ENCODE measurements at regions not wholly inside any gene's neighbourhood (a gene's known extent, or its start where the extent isn't known, plus 50 kb on each side); places are given as distances from the start of the nearest gene placed in this dataset.

- no peak overlapping the region for H3K27ac ChIP-seq (ENCODE audit: low read depth, low read length)
- no peak overlapping the region for H3K4me3 Mint-ChIP-seq (ENCODE audit: unreplicated experiment)
These were observed 380.7 kb downstream of the IRX2 start for GRCh38 chr5:2370626-2371418.

GRCh38 chr5:2369178-2369577, 382.3 kb downstream of the IRX2 start:
- FAIRE-seq (no peak), DNase-seq (ENCODE audit: low read depth) (no peak)
- Histone ChIP-seq H2AFZ (ENCODE audit: low read depth, low read length) (no peak overlapping the region), H4K20me1 (ENCODE audit: insufficient read depth, low read length) (no peaks in the 10 kb centered on the region), H3K9me3 (ENCODE audit: insufficient read depth, low read depth, low read length) (peaks cover 33% of the 10 kb centered on the region), H3K79me2 (ENCODE audit: insufficient read depth, low read length) (no peaks in the 10 kb centered on the region), H3K9ac (ENCODE audit: low read length) (no peak overlapping the region), H3K27ac (ENCODE audit: low read depth, low read length) (no peak overlapping the region), H3K36me3 (ENCODE audit: insufficient read depth, low read length) (no peaks in the 10 kb centered on the region), H3K27me3 (ENCODE audit: insufficient read depth, low read length) (no peaks in the 10 kb centered on the region), H3K4me3 (ENCODE audit: insufficient read depth, low read depth, low read length) (no peak overlapping the region), H3K4me2 (ENCODE audit: low read length) (no peak overlapping the region), H3K4me1 (ENCODE audit: insufficient read depth, low read length) (no peaks in the 10 kb centered on the region)
- TF ChIP-seq CTCF (IDR thresholded peaks at IDR 0.05; ENCODE audit: insufficient read depth, low read depth, low read length) (no peak), EZH2 (IDR thresholded peaks at IDR 0.05; ENCODE audit: insufficient read depth, low read length) (no peak)
- Mint-ChIP-seq H3K27ac (ENCODE audit: unreplicated experiment) (no peak overlapping the region), H3K9me3 (ENCODE audit: unreplicated experiment) (peaks cover 6% of the 10 kb centered on the region), H3K4me3 (ENCODE audit: unreplicated experiment) (no peak overlapping the region), H3K27me3 (ENCODE audit: low read depth, unreplicated experiment) (peaks cover 14% of the 10 kb centered on the region), H3K4me1 (ENCODE audit: low read depth, unreplicated experiment) (no peaks in the 10 kb centered on the region), H3K36me3 (ENCODE audit: low read depth, unreplicated experiment) (no peaks in the 10 kb centered on the region)

More at GRCh38 chr5:2370626-2371418, 380.7 kb downstream of the IRX2 start:
- Histone ChIP-seq H3K4me2 (ENCODE audit: low read length) (no peak overlapping the region), H2AFZ (ENCODE audit: low read depth, low read length) (no peak overlapping the region), H3K9ac (ENCODE audit: low read length) (no peak overlapping the region), H4K20me1 (ENCODE audit: insufficient read depth, low read length) (no peaks in the 10 kb centered on the region), H3K36me3 (ENCODE audit: insufficient read depth, low read length) (no peaks in the 10 kb centered on the region), H3K4me1 (ENCODE audit: insufficient read depth, low read length) (no peaks in the 10 kb centered on the region), H3K9me3 (ENCODE audit: insufficient read depth, low read depth, low read length) (peaks cover 21% of the 10 kb centered on the region), H3K4me3 (ENCODE audit: insufficient read depth, low read depth, low read length) (no peak overlapping the region), H3K27me3 (ENCODE audit: insufficient read depth, low read length) (no peaks in the 10 kb centered on the region), H3K79me2 (ENCODE audit: insufficient read depth, low read length) (no peaks in the 10 kb centered on the region)
- Mint-ChIP-seq H3K9me3 (ENCODE audit: unreplicated experiment) (peaks cover 4% of the 10 kb centered on the region), H3K27ac (ENCODE audit: unreplicated experiment) (no peak overlapping the region), H3K4me1 (ENCODE audit: low read depth, unreplicated experiment) (no peaks in the 10 kb centered on the region), H3K36me3 (ENCODE audit: low read depth, unreplicated experiment) (no peaks in the 10 kb centered on the region), H3K27me3 (ENCODE audit: low read depth, unreplicated experiment) (peaks cover 15% of the 10 kb centered on the region)
- DNase-seq (ENCODE audit: low read depth): no peak
- no peak for FAIRE-seq
- TF ChIP-seq CTCF (IDR thresholded peaks at IDR 0.05; ENCODE audit: insufficient read depth, low read depth, low read length): no peak
- TF ChIP-seq EZH2 (IDR thresholded peaks at IDR 0.05; ENCODE audit: insufficient read depth, low read length): no peak

GRCh38 chr5:2366816-2367215, 384.7 kb downstream of the IRX2 start:
- no peak overlapping the region for H3K27ac ChIP-seq (ENCODE audit: low read depth, low read length)
- H3K79me2 ChIP-seq (ENCODE audit: insufficient read depth, low read length): no peaks in the 10 kb centered on the region
- no peaks in the 10 kb centered on the region for H3K4me1 Mint-ChIP-seq (ENCODE audit: low read depth, unreplicated experiment)
- H3K4me2 ChIP-seq (ENCODE audit: low read length): no peak overlapping the region
- no peak overlapping the region for H3K4me3 Mint-ChIP-seq (ENCODE audit: unreplicated experiment)
- no peak overlapping the region for H3K9ac ChIP-seq (ENCODE audit: low read length)
- H3K27me3 Mint-ChIP-seq (ENCODE audit: low read depth, unreplicated experiment): peaks cover 12% of the 10 kb centered on the region
- TF ChIP-seq CTCF (IDR thresholded peaks at IDR 0.05; ENCODE audit: insufficient read depth, low read depth, low read length) (no peak), EZH2 (IDR thresholded peaks at IDR 0.05; ENCODE audit: insufficient read depth, low read length) (no peak)
- H3K27me3 ChIP-seq (ENCODE audit: insufficient read depth, low read length): no peaks in the 10 kb centered on the region
- H3K9me3 Mint-ChIP-seq (ENCODE audit: unreplicated experiment): peaks cover 2% of the 10 kb centered on the region
- H2AFZ ChIP-seq (ENCODE audit: low read depth, low read length): no peak overlapping the region
- no peak for FAIRE-seq
- peaks cover 30% of the 10 kb centered on the region for H3K9me3 ChIP-seq (ENCODE audit: insufficient read depth, low read depth, low read length)
- no peaks in the 10 kb centered on the region for H3K36me3 Mint-ChIP-seq (ENCODE audit: low read depth, unreplicated experiment)
- no peak overlapping the region for H3K4me3 ChIP-seq (ENCODE audit: insufficient read depth, low read depth, low read length)
- no peak overlapping the region for H3K27ac Mint-ChIP-seq (ENCODE audit: unreplicated experiment)
- H4K20me1 ChIP-seq (ENCODE audit: insufficient read depth, low read length): no peaks in the 10 kb centered on the region
- H3K4me1 ChIP-seq (ENCODE audit: insufficient read depth, low read length): no peaks in the 10 kb centered on the region
- no peak for DNase-seq (ENCODE audit: low read depth)
- no peaks in the 10 kb centered on the region for H3K36me3 ChIP-seq (ENCODE audit: insufficient read depth, low read length)

All from astrocyte (in vitro differentiated cells and primary cell).